SU-DHL-6 (cell line): ENCODE measurements at regions not wholly inside any gene's neighbourhood (a gene's known extent, or its start where the extent isn't known, plus 50 kb on each side); places are given as distances from the start of the nearest gene placed in this dataset.

Source experiments
- H2AFZ ChIP-seq: fragments of 200-600 bp; sonication (generic); 2 replicates; pipeline ENCODE4 v1.6.1; 2014; ENCODE audit warnings: low read depth, mild to moderate bottlenecking, moderate library complexity, mixed read lengths, antibody characterized with exemption, low read length; ENCODE audit not compliant: severe bottlenecking
- H3F3A ChIP-seq: fragments of 200-600 bp; shearing (Covaris generic); 2 replicates; pipeline ENCODE4 v1.6.0; 2016; ENCODE audit warnings: antibody characterized with exemption, mild to moderate bottlenecking; ENCODE audit not compliant: insufficient read depth
- H3K27ac ChIP-seq: fragments of 200-600 bp; sonication (generic); 2 replicates; pipeline ENCODE4 v1.5.1; 2016; ENCODE audit warnings: low read depth, mild to moderate bottlenecking, low read length, moderate library complexity, mixed read lengths
- H3K27me3 ChIP-seq: fragments of 200-600 bp; sonication (generic), shearing (Covaris generic); 2 replicates; pipeline ENCODE4 v1.6.0; 2014; ENCODE audit warnings: mild to moderate bottlenecking, low read length
- H3K36me3 ChIP-seq: fragments of 200-600 bp; sonication (generic); 2 replicates; pipeline ENCODE4 v1.6.1; 2014; ENCODE audit warnings: mild to moderate bottlenecking, low read length, mixed read lengths
- H3K4me2 ChIP-seq: fragments of 300-600, 200-600 bp; shearing (Covaris generic), sonication (generic); 2 replicates; pipeline ENCODE4 v1.6.0; 2014; ENCODE audit warnings: low read length, low read depth, mild to moderate bottlenecking; ENCODE audit not compliant: poor library complexity, severe bottlenecking
- H3K4me3 ChIP-seq: fragments of 200-600 bp; sonication (generic); 2 replicates; pipeline ENCODE4 v1.5.1; 2014; ENCODE audit warnings: antibody characterized with exemption, low read length, mild to moderate bottlenecking, mixed read lengths; ENCODE audit not compliant: insufficient read depth, poor library complexity, severe bottlenecking
- H3K79me2 ChIP-seq: fragments of 200-600 bp; sonication (generic); 2 replicates; pipeline ENCODE4 v1.6.1; 2014; ENCODE audit warnings: mild to moderate bottlenecking, low read length, moderate library complexity; ENCODE audit not compliant: insufficient read depth
- H3K9ac ChIP-seq: fragments of 200-600 bp; sonication (generic); 2 replicates; pipeline ENCODE4 v1.7.0; 2014; ENCODE audit warnings: mild to moderate bottlenecking, low read length
- H3K9me2 ChIP-seq: fragments of 200-600 bp; sonication (generic); replicated peaks from 2 replicates; pipeline ENCODE4 v1.6.1; 2014; ENCODE audit warnings: low read length; ENCODE audit not compliant: insufficient read depth
- H3K9me3 ChIP-seq: fragments of 200-600 bp; sonication (generic); 2 replicates; pipeline ENCODE4 v1.6.1; 2014; ENCODE audit warnings: low read length, mixed read lengths; ENCODE audit not compliant: insufficient read depth
- H4K20me1 ChIP-seq: fragments of 200-600 bp; sonication (generic); 2 replicates; pipeline ENCODE4 v1.6.1; 2014; ENCODE audit warnings: low read depth, mild to moderate bottlenecking, antibody characterized with exemption, low read length, moderate library complexity, mixed read lengths
- CTCF ChIP-seq: fragments of 200-600 bp; sonication (generic); IDR thresholded peaks from one replicate; pipeline ENCODE4 v1.5.1; 2017; ENCODE audit warnings: antibody characterized with exemption, mild to moderate bottlenecking, low read length, moderate library complexity; ENCODE audit not compliant: insufficient read depth, poor library complexity, severe bottlenecking
- EZH2phosphoT487 ChIP-seq: fragments of 200-600 bp; sonication (generic), shearing (Covaris generic); conservative IDR thresholded peaks from 2 replicates; pipeline ENCODE4 v1.6.1; 2018; ENCODE audit warnings: mild to moderate bottlenecking, antibody characterized with exemption, low read length, moderate library complexity, mixed read lengths

- Histone ChIP-seq H3K9me2 (no peaks in the 10 kb centered on the region), H3K4me2 (no peak overlapping the region), H3K9me3 (peaks cover 6% of the 10 kb centered on the region; the same call in 1 of the 2 replicates), H3K27ac (0 out of 2 replicates have a peak overlapping the region, but pooled peaks have one; percentile 82), H3F3A (peaks cover 10% of the 10 kb centered on the region), H2AFZ (no peak overlapping the region), H3K27me3 (no peaks in the 10 kb centered on the region), H3K36me3 (0 out of 2 replicates have a peak, but pooled peaks cover 2% of the 10 kb centered on the region), H3K79me2 (no peaks in the 10 kb centered on the region), H4K20me1 (no peaks in the 10 kb centered on the region), H3K4me3 (no peak overlapping the region), H3K9ac (no peak overlapping the region)
- no peak for TF ChIP-seq EZH2phosphoT487
- TF ChIP-seq CTCF = no peak
Observed at GRCh38 chr2:184369307-184369706, 229.0 kb upstream of the ZNF804A start.

- Histone ChIP-seq H3K4me3 (no peak overlapping the region), H3F3A (peaks cover 10% of the 10 kb centered on the region), H3K27me3 (no peaks in the 10 kb centered on the region), H3K79me2 (no peaks in the 10 kb centered on the region), H3K36me3 (peaks cover 2% of the 10 kb centered on the region; the same call in 1 of the 2 replicates), H3K4me2 (peak overlapping the region; percentile 18), H4K20me1 (no peaks in the 10 kb centered on the region), H3K9me2 (no peaks in the 10 kb centered on the region), H3K9me3 (peaks cover 6% of the 10 kb centered on the region; the same call in 1 of the 2 replicates), H2AFZ (peak overlapping the region; percentile 38), H3K9ac (no peak overlapping the region), H3K27ac (peak overlapping the region; percentile 82)
- TF ChIP-seq CTCF = no peak
- no peak for TF ChIP-seq EZH2phosphoT487
Observed at GRCh38 chr2:184370954-184371353, 227.4 kb upstream of the ZNF804A start.

- Histone ChIP-seq H4K20me1 (no peaks in the 10 kb centered on the region), H3K27ac (peak overlapping the region; percentile 82), H3F3A (peaks cover 10% of the 10 kb centered on the region), H3K9ac (no peak overlapping the region), H3K36me3 (peaks cover 2% of the 10 kb centered on the region; the same call in 1 of the 2 replicates), H3K4me3 (no peak overlapping the region), H3K9me2 (no peaks in the 10 kb centered on the region), H2AFZ (peak overlapping the region; percentile 38), H3K79me2 (no peaks in the 10 kb centered on the region), H3K4me2 (peak overlapping the region; percentile 18), H3K9me3 (peaks cover 6% of the 10 kb centered on the region; the same call in 1 of the 2 replicates), H3K27me3 (no peaks in the 10 kb centered on the region)
- TF ChIP-seq CTCF = no peak
- no peak for TF ChIP-seq EZH2phosphoT487
Observed at GRCh38 chr2:184371641-184372040, 226.7 kb upstream of the ZNF804A start.
